ENCODE measurements at regions not wholly inside any gene's neighbourhood (a gene's known extent, or its start where the extent isn't known, plus 50 kb on each side); places are given as distances from the start of the nearest gene placed in this dataset.
"Not testable (repeated sequence)": the region's sequence is repeated elsewhere in the genome, so short reads cannot be mapped to it uniquely, and the experiment has no call there.

- DNase-seq; intact Hi-C loops (cut with DNase I): not testable (repeated sequence)
- WGBS, 2 donors, result 69 to 76% methylated on average over 3 of the region's 3 CpGs
These were observed 200.4 kb downstream of the NPIPB11 start for GRCh38 chr16:29206120-29206519.

DNA sequence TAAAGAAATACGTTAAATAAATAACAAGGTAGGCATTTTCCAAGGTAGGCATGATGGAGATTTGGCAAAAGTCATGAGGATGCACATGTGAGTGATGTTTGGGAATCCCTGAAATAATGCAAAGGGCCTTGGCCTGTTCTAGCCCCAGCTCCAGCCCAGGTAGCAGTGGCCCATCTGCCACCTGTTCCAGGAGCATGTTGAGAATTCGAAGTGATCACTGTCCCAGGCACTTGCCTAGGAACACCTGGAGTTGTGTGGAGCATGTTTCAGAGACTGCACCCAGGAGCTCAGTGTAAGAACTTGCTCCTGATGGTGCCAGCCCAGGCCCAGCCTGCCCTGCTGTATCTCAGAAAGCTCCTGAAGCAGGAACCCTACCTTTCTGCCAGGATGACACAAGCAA lies 201.4 kb downstream of the NPIPB11 start:
- DNase-seq; intact Hi-C loops (cut with DNase I); H3K27ac ChIP-seq; H3K27me3 ChIP-seq; H3K9me3 ChIP-seq; H3K4me3 ChIP-seq; H3K36me3 ChIP-seq: not testable (repeated sequence)
- H3K4me1 ChIP-seq, result peaks cover 0 to 49% (median 36%) of the 10 kb centered on the region in 4 donors
- 94% methylated on average over 2 of the region's 2 CpGs for WGBS, 2 donors

More at GRCh38 chr16:29206120-29206519, 200.4 kb downstream of the NPIPB11 start:
- H3K36me3 ChIP-seq, H3K4me3 ChIP-seq, H3K27me3 ChIP-seq, H3K9me3 ChIP-seq, H3K27ac ChIP-seq: not testable (repeated sequence)
- H3K4me1 ChIP-seq, result peaks cover 0 to 39% (median 28%) of the 10 kb centered on the region in 4 donors

- 93 to 96% methylated on average over 6 of the region's 6 CpGs for WGBS, 2 donors
- Histone ChIP-seq H3K27me3 (no peaks in the 10 kb centered on the region), H3K9me3 (no peaks in the 10 kb centered on the region), H3K27ac (peak overlapping the region in 1 of 4 donors; percentile 31), H3K36me3 (no peaks in the 10 kb centered on the region), H3K4me3 (no peak overlapping the region), H3K4me1 (peaks cover 0 to 51% (median 36%) of the 10 kb centered on the region in 4 donors)
- intact Hi-C loops (cut with DNase I), result no loop called here
- no peak for DNase-seq
- TF ChIP-seq POLR2AphosphoS5 (IDR thresholded peaks at IDR 0.05), result no peak
- TF ChIP-seq EP300 (IDR thresholded peaks at IDR 0.05), result no peak
- TF ChIP-seq CTCF (IDR thresholded peaks at IDR 0.05), result no peak
- TF ChIP-seq POLR2A (IDR thresholded peaks at IDR 0.05), result no peak
These were observed 201.7 kb downstream of the NPIPB11 start for GRCh38 chr16:29204806-29205135.

DNA sequence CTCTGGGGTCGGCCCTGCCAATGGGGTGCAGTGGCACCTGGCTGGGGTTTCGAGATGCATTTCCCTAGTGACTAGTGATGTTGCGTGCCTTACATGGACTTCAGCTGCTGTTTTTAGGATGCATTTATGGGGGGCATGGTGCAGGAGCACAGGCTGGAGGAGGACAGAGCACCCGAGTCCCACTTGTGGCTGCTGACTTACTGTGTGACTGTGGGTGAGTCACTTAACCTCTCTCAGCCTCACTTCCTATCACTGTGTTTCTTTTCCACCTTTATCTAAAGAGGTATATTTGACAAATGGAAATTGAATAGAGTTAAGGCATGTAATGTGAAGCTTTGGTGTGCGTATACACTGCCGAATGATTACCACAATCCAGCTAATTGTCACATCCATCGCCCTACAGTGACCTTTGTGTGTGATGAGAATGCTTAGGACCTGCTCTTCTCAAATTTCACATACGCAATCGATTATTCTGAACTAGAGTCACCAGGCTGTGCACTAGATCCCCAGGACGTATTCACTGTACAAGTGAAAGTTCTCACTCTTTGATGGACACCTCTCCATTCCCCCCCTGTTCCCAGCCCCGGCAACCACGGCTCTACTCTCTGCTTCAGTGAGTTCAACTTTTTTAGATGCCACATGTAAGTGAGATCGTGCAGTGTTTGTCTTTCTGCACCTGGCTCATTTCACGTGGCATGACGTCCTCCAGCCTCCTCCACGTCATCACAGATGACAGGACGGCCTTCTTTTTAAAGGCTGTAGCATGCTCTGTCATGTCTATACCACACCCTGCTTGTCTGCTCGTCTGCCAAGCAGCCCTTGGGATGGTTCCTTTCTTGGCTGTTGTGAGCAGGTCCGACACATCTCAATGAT lies 202.3 kb downstream of the NPIPB11 start:
- WGBS, 2 donors, result 90 to 92% methylated on average over 19 of the region's 19 CpGs
- not testable (repeated sequence) for DNase-seq

DNA sequence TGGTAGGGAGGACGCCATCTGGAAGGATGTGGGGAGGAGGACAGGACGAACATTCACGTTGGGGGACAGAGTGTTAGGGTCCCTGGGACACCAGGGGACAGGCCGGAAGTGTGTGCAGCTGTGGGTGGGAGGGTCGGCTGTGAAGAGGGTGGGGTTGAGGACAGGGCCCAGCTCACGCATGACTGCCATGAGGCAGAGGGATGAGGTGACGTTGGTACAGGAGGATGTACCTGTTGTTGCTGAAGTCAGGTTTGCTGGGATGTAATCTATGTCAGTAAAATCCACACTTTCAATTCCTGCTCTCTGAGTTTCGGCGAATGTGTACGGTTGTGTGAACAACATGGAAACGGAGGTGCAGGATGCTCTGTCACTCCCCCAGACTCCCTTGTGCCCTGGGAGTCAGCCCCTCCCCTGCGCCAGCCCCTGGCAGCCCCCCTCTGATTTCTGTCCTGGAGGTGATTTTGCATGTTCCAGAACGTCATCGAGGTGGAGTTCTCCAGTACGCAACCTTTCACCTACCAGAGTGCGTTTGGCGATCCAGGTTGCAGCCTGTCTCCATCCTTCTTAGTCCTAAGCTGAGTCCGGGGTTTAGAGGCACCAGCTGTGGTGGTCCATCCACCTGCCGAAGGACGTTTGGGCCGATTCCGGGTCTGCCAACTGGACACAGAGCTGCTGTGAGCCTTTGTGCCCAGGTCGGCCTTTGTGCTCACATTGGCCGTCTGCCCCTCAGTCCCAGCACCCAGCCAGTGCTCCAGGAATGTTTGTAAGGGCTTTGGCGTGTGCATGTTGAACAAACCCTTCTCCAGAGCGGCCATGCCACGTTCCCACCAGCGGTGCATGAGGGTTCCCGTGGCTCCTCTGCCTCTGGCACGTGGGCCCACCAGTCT lies 203.2 kb downstream of the NPIPB11 start:
- H3K9me3 ChIP-seq; H3K4me3 ChIP-seq; H3K36me3 ChIP-seq; H3K27me3 ChIP-seq; intact Hi-C loops (cut with DNase I); DNase-seq: not testable (repeated sequence)
- H3K4me1 ChIP-seq, result peaks cover 0 to 65% (median 50%) of the 10 kb centered on the region in 4 donors
- H3K27ac ChIP-seq, result peak overlapping the region; percentile 82 to 88 (median 87)
- 84 to 90% methylated on average over 30 of the region's 30 CpGs for WGBS, 2 donors

More for the DNA sequence above, 202.3 kb downstream of the NPIPB11 start:
- Histone ChIP-seq H3K4me1 (peaks cover 0 to 56% (median 41%) of the 10 kb centered on the region in 4 donors), H3K27ac (peak overlapping the region; percentile 82 to 88 (median 87))
- H3K27me3 ChIP-seq; H3K36me3 ChIP-seq; H3K4me3 ChIP-seq; H3K9me3 ChIP-seq; intact Hi-C loops (cut with DNase I): not testable (repeated sequence)

DNA sequence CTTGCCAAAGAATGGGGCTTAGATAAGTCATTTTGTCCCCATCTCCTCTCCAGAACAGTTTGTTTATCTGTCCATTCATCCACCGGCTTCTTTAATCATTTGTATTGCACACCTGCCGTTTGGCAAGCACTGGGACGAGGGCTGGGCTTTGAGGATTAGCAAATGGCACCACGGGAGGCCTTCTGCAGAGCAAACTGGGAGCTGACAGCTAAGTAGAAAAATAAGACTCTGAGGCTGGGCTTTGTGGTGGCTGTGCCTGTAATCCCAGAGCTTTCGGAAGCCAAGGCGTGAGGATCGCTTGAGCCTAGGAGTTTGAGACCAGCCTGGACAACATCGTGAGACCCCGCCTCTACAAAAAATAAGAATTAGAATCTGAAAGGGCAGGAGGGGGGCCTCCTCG lies 203.9 kb downstream of the NPIPB11 start:
- Histone ChIP-seq H3K4me1 (peaks cover 0 to 68% (median 51%) of the 10 kb centered on the region in 4 donors), H3K27ac (peak overlapping the region; percentile 82 to 88 (median 87))
- intact Hi-C loops (cut with DNase I); H3K36me3 ChIP-seq; H3K27me3 ChIP-seq; H3K9me3 ChIP-seq; H3K4me3 ChIP-seq; DNase-seq: not testable (repeated sequence)
- WGBS, 2 donors, result 39 to 77% methylated on average over 10 of the region's 10 CpGs

- H3K9me3 ChIP-seq; H3K36me3 ChIP-seq; intact Hi-C loops (cut with DNase I); H3K27me3 ChIP-seq; H3K4me3 ChIP-seq: not testable (repeated sequence)
- Histone ChIP-seq H3K27ac (peak overlapping the region; percentile 82 to 88 (median 87)), H3K4me1 (peaks cover 0 to 68% (median 51%) of the 10 kb centered on the region in 4 donors)
- WGBS, 2 donors, result 60 to 66% methylated on average over 8 of the region's 8 CpGs
- TF ChIP-seq POLR2AphosphoS5 (IDR thresholded peaks at IDR 0.05) (peak; percentile 68 to 90 (median 78)), EP300 (IDR thresholded peaks at IDR 0.05) (peak in 3 of 4 donors; percentile 29 to 75 (median 54))
- peak; percentile 91 for DNase-seq
These were observed 204.4 kb downstream of the NPIPB11 start for GRCh38 chr16:29202025-29202632.

Data from sigmoid colon (tissue), 6 donors.